ENCODE measurements at regions not wholly inside any gene's neighbourhood (a gene's known extent, or its start where the extent isn't known, plus 50 kb on each side); places are given as distances from the start of the nearest gene placed in this dataset.

GRCh38 chr4:188987011-188987410, 847.8 kb downstream of the TRIML1 start:
- Histone ChIP-seq H3K36me3 (ENCODE audit: control insufficient read depth in 2 of 2, insufficient read depth in 1 of 2, low read length in 2 of 2) (no peaks in the 10 kb centered on the region), H3K4me1 (ENCODE audit: control insufficient read depth, insufficient read depth, low read length) (peaks cover 5% of the 10 kb centered on the region; the same call in 1 of the 2 replicates), H3K27ac (ENCODE audit: extremely low read depth, low read depth, low read length) (no peak overlapping the region), H3K4me3 (ENCODE audit: low read depth, low read length) (no peak overlapping the region), H3K9me3 (ENCODE audit: control insufficient read depth, insufficient read depth, low read depth, low read length) (no peaks in the 10 kb centered on the region)
- ChIA-PET POLR2A (interaction anchor here (0.7 kb wide), 1 partner anchor 18 kb away, joined by 3 read pairs; no protein-coding TSS in a partner anchor), CTCF (no interaction called here)
- TF ChIP-seq EGR2 (tag by site-specific recombination; IDR thresholded peaks at IDR 0.05; ENCODE audit: low read depth) = no peak
- TF ChIP-seq ZNF704 (tag by site-specific recombination; IDR thresholded peaks at IDR 0.05) = no peak
- TF ChIP-seq TCF7L2 (IDR thresholded peaks at IDR 0.05; ENCODE audit: borderline replicate concordance, low read depth, low read length) = no peak
- no peak for TF ChIP-seq YY2 (tag by site-specific recombination; IDR thresholded peaks at IDR 0.05)

- POLR2A ChIA-PET = no interaction called here
- Histone ChIP-seq H3K9me3 (ENCODE audit: control insufficient read depth, insufficient read depth, low read depth, low read length) (no peaks in the 10 kb centered on the region), H3K4me3 (ENCODE audit: low read depth, low read length) (no peak overlapping the region), H3K27ac (ENCODE audit: extremely low read depth, low read depth, low read length) (no peak overlapping the region), H3K4me1 (ENCODE audit: control insufficient read depth, insufficient read depth, low read length) (peaks cover 5% of the 10 kb centered on the region; the same call in 1 of the 2 replicates), H3K36me3 (ENCODE audit: control insufficient read depth in 2 of 2, insufficient read depth in 1 of 2, low read length in 2 of 2) (no peaks in the 10 kb centered on the region)
- no peak for TF ChIP-seq KLF1 (tag by site-specific recombination; IDR thresholded peaks at IDR 0.05)
- TF ChIP-seq ZNF211 (tag by site-specific recombination; IDR thresholded peaks at IDR 0.05; ENCODE audit: low read depth) = no peak
- CTCF ChIA-PET = no interaction called here
Measured at GRCh38 chr4:188988131-188988530, 848.9 kb downstream of the TRIML1 start.

- H3K4me3 ChIP-seq (ENCODE audit: low read depth, low read length) = no peak overlapping the region
- peaks cover 5% of the 10 kb centered on the region; the same call in 1 of the 2 replicates for H3K4me1 ChIP-seq (ENCODE audit: control insufficient read depth, insufficient read depth, low read length)
Measured at GRCh38 chr4:188989371-188989770, 850.1 kb downstream of the TRIML1 start.

More at GRCh38 chr4:188989371-188989770, 850.1 kb downstream of the TRIML1 start:
- no peaks in the 10 kb centered on the region for H3K36me3 ChIP-seq (ENCODE audit: control insufficient read depth in 2 of 2, insufficient read depth in 1 of 2, low read length in 2 of 2)
- no peaks in the 10 kb centered on the region for H3K9me3 ChIP-seq (ENCODE audit: control insufficient read depth, insufficient read depth, low read depth, low read length)
- ChIA-PET POLR2A (no interaction called here), CTCF (no interaction called here)
- TF ChIP-seq HOXA7 (CRISPR knock-in tag; IDR thresholded peaks at IDR 0.05; ENCODE audit: borderline replicate concordance) (no peak), ZNF791 (tag by site-specific recombination; IDR thresholded peaks at IDR 0.05) (no peak), ZNF398 (tag by site-specific recombination; IDR thresholded peaks at IDR 0.05) (no peak), ZBTB49 (tag by site-specific recombination; IDR thresholded peaks at IDR 0.05; ENCODE audit: low read depth) (no peak), ZNF140 (tag by site-specific recombination; IDR thresholded peaks at IDR 0.05) (no peak), ZFP69B (tag by site-specific recombination; IDR thresholded peaks at IDR 0.05) (no peak)
- no peak overlapping the region for H3K27ac ChIP-seq (ENCODE audit: extremely low read depth, low read depth, low read length)
